ELR (cell line): ENCODE measurements at regions not wholly inside any gene's neighbourhood (a gene's known extent, or its start where the extent isn't known, plus 50 kb on each side); places are given as distances from the start of the nearest gene placed in this dataset.
"Not testable (repeated sequence)": the region's sequence is repeated elsewhere in the genome, so short reads cannot be mapped to it uniquely, and the experiment has no call there.

Experiments used
- DNase-seq: peaks from one replicate; pipeline ENCODE4 v3.0.0-alpha.2; 2015; ENCODE audit warnings: low read depth

- DNase-seq, result no peak
These were observed 97.9 kb upstream of the MTHFD1L start for GRCh38 chr6:150767571-150768018.

- DNase-seq, result no peak
These were observed 94.9 kb upstream of the MTHFD1L start for GRCh38 chr6:150770637-150771036.

GRCh38 chr6:150773969-150774368, 91.5 kb upstream of the MTHFD1L start:
- no peak for DNase-seq

GRCh38 chr6:150775415-150776203, 89.9 kb upstream of the MTHFD1L start:
- DNase-seq, result no peak

GRCh38 chr6:150777736-150778135, 87.8 kb upstream of the MTHFD1L start:
- no peak for DNase-seq

GRCh38 chr6:150783813-150784212, 81.7 kb upstream of the MTHFD1L start:
- no peak for DNase-seq

GRCh38 chr6:150787429-150787828, 78.1 kb upstream of the MTHFD1L start:
- DNase-seq, result no peak

GRCh38 chr6:150788089-150788488, 77.4 kb upstream of the MTHFD1L start:
- no peak for DNase-seq

- DNase-seq, result not testable (repeated sequence)
These were observed 75.6 kb upstream of the MTHFD1L start for GRCh38 chr6:150789906-150790305.

- no peak for DNase-seq
These were observed 73.8 kb upstream of the MTHFD1L start for GRCh38 chr6:150791717-150792116.

GRCh38 chr6:150797949-150798348, 67.6 kb upstream of the MTHFD1L start:
- no peak for DNase-seq

GRCh38 chr6:150799276-150799805, 66.2 kb upstream of the MTHFD1L start:
- DNase-seq, result no peak

GRCh38 chr6:150800674-150801314, 64.7 kb upstream of the MTHFD1L start:
- no peak for DNase-seq

GRCh38 chr6:150806790-150807189, 58.7 kb upstream of the MTHFD1L start:
- DNase-seq, result no peak

GRCh38 chr6:150813319-150813992, 52.0 kb upstream of the MTHFD1L start:
- peak; percentile 42 for DNase-seq

- DNase-seq, result peak; percentile 37
These were observed 51.5 kb upstream of the MTHFD1L start for GRCh38 chr6:150813993-150814359.
